ENCODE measurements at regions not wholly inside any gene's neighbourhood (a gene's known extent, or its start where the extent isn't known, plus 50 kb on each side); places are given as distances from the start of the nearest gene placed in this dataset.

DNA sequence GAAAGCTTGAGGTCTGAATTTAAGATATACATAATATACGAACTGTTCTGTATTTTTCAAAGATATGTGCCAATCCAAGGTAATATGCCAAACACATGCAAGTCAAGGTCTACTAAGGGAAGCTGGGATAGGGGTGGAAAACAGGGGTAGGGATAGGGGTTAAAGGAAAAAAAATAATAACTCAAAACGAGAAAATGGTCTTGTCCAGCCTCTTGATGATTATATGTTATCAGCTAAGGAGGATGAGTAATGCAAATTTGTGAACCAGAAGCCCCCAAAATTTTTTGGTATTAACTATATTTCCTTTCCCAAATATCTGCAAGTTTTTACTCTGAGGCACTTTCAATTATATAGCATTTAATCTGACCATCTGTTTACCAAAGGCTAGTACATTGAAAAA is 219.3 kb downstream of the ZEB2 start:
- no peak for DNase-seq
- H3K36me3 Mint-ChIP-seq (ENCODE audit: low read depth): peaks cover 19% of the 10 kb centered on the region
- TF ChIP-seq, protein P1, sequence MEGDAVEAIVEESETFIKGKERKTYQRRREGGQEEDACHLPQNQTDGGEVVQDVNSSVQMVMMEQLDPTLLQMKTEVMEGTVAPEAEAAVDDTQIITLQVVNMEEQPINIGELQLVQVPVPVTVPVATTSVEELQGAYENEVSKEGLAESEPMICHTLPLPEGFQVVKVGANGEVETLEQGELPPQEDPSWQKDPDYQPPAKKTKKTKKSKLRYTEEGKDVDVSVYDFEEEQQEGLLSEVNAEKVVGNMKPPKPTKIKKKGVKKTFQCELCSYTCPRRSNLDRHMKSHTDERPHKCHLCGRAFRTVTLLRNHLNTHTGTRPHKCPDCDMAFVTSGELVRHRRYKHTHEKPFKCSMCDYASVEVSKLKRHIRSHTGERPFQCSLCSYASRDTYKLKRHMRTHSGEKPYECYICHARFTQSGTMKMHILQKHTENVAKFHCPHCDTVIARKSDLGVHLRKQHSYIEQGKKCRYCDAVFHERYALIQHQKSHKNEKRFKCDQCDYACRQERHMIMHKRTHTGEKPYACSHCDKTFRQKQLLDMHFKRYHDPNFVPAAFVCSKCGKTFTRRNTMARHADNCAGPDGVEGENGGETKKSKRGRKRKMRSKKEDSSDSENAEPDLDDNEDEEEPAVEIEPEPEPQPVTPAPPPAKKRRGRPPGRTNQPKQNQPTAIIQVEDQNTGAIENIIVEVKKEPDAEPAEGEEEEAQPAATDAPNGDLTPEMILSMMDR (IDR thresholded peaks at IDR 0.05): no peak
- H3K27me3 Mint-ChIP-seq (ENCODE audit: low read depth, poor library complexity): peaks cover 5% of the 10 kb centered on the region
- H3K4me1 Mint-ChIP-seq: no peaks in the 10 kb centered on the region
- peaks cover 3% of the 10 kb centered on the region for H3K9me3 Mint-ChIP-seq
- H3K27ac Mint-ChIP-seq: no peak overlapping the region
- H3K4me3 Mint-ChIP-seq: no peak overlapping the region

GRCh38 chr2:144290276-144290675 is 229.6 kb downstream of the ZEB2 start:
- no peaks in the 10 kb centered on the region for H3K4me1 Mint-ChIP-seq
- H3K36me3 Mint-ChIP-seq (ENCODE audit: low read depth): no peaks in the 10 kb centered on the region
- peaks cover 10% of the 10 kb centered on the region for H3K9me3 Mint-ChIP-seq
- no peak overlapping the region for H3K4me3 Mint-ChIP-seq
- DNase-seq: no peak
- H3K27ac Mint-ChIP-seq: no peak overlapping the region
- TF ChIP-seq, protein P1 (IDR thresholded peaks at IDR 0.05): no peak
- peaks cover 2% of the 10 kb centered on the region for H3K27me3 Mint-ChIP-seq (ENCODE audit: low read depth, poor library complexity)

DNA sequence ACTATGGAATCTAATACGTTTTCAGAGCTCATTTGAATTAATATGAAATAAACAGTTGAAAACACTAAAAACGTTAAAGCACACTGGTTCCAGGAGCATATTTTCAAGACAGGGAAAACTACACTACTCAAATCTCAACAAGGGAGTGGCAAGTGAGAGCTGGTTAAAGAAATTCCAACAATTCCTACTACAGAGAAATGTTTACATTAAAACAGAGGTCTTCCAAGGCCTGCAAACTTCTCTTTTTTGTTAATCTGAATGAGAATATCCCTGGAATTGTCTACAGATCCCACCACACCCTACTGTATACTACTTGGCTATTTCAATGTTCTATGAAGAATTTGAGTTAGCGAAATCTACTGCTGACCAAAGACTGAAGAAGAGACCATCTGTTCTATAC is 231.5 kb downstream of the ZEB2 start:
- TF ChIP-seq, protein P1 (IDR thresholded peaks at IDR 0.05): no peak
- Mint-ChIP-seq H3K27me3 (ENCODE audit: low read depth, poor library complexity) (peaks cover 2% of the 10 kb centered on the region), H3K9me3 (peaks cover 10% of the 10 kb centered on the region), H3K4me1 (no peaks in the 10 kb centered on the region), H3K27ac (no peak overlapping the region), H3K36me3 (ENCODE audit: low read depth) (no peaks in the 10 kb centered on the region), H3K4me3 (no peak overlapping the region)
- no peak for DNase-seq

DNA sequence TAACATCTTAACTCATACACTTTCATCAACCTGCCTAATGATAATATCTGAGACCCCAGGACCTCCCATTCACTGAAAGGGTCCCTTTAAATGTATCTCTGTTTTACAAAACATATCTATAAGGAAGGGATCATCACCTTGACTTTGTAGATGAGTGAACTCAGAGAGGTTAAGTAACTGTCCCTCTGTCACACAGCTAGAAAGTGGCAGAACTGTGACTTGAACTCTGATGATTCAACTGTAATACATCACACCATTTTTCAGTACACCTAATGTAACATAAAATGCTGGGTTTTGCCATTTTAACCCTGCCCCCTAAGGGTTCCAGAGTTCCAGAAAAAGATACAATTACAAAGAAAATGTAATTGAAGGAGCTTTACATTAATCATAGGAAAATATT is 234.6 kb downstream of the ZEB2 start:
- H3K27ac Mint-ChIP-seq: no peak overlapping the region
- H3K4me3 Mint-ChIP-seq: no peak overlapping the region
- TF ChIP-seq, protein P1 (IDR thresholded peaks at IDR 0.05): no peak
- H3K27me3 Mint-ChIP-seq (ENCODE audit: low read depth, poor library complexity): no peaks in the 10 kb centered on the region
- peaks cover 4% of the 10 kb centered on the region for H3K9me3 Mint-ChIP-seq
- no peaks in the 10 kb centered on the region for H3K36me3 Mint-ChIP-seq (ENCODE audit: low read depth)
- H3K4me1 Mint-ChIP-seq: no peaks in the 10 kb centered on the region
- no peak for DNase-seq

DNA sequence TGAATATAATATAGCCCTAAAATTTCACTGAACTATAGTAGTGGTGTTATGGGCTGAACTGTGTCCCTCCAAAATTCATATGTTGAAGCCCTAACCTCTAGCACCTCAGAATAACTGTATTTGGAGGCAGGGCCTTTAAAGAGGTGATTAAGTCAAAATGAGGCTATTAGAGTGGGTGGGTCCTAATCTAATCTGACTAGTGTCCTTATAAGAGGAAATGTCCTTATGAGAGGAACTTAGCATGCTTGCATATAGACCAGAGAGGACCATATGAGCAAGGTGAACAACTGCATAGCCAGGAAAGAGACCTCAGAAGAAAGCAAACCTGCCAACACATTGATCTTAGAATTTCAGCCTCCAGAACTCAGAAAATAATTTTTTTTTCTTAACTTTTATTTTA is 238.4 kb downstream of the ZEB2 start:
- peaks cover 16% of the 10 kb centered on the region for H3K4me1 Mint-ChIP-seq
- TF ChIP-seq, protein P1 (IDR thresholded peaks at IDR 0.05): no peak
- peak overlapping the region; percentile 36 for H3K27ac Mint-ChIP-seq
- no peak overlapping the region for H3K4me3 Mint-ChIP-seq
- no peaks in the 10 kb centered on the region for H3K9me3 Mint-ChIP-seq
- H3K36me3 Mint-ChIP-seq (ENCODE audit: low read depth): no peaks in the 10 kb centered on the region
- DNase-seq: no peak
- H3K27me3 Mint-ChIP-seq (ENCODE audit: low read depth, poor library complexity): no peaks in the 10 kb centered on the region

DNA sequence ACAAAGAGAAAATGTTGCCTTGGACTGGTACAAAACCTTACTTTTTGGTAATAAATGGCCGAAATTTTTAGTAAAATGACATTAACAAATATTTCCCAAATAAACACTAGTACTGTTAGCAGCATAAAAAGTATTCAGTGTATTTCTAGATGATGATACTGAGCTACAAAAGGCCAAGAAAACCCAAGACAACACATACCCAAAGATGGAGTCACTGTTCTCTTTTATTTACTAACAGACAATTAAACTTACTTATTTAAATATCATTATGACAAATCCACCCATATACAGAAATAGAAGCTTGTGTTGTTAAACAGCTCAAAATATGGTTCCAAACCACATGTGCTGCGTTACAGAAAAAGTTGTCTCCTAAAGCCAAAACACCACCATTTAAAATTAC is 239.9 kb downstream of the ZEB2 start:
- Mint-ChIP-seq H3K36me3 (ENCODE audit: low read depth) (no peaks in the 10 kb centered on the region), H3K9me3 (no peaks in the 10 kb centered on the region), H3K4me3 (no peak overlapping the region), H3K4me1 (peaks cover 16% of the 10 kb centered on the region), H3K27ac (no peak overlapping the region), H3K27me3 (ENCODE audit: low read depth, poor library complexity) (no peaks in the 10 kb centered on the region)
- no peak for DNase-seq
- TF ChIP-seq, protein P1 (IDR thresholded peaks at IDR 0.05): no peak
